Activated CD4-positive, alpha-beta memory T cell treated with anti-CD3 and anti-CD28 coated beads for 36 hours (primary cell): ENCODE measurements at regions not wholly inside any gene's neighbourhood (a gene's known extent, or its start where the extent isn't known, plus 50 kb on each side); places are given as distances from the start of the nearest gene placed in this dataset.

Source experiments
- CTCF ChIA-PET: fragments of 350-600 bp; sonication (Branson Sonifier 250); formaldehyde crosslinking; loops from one replicate; lab custom pipeline; 2021; ENCODE audit warnings: antibody characterized with exemption, inconsistent platforms; lab: Charles Lee
- POLR2A ChIA-PET: fragments of 350-600 bp; sonication (Branson Sonifier 250); formaldehyde crosslinking; loops from one replicate; lab custom pipeline; 2021; ENCODE audit warnings: antibody characterized with exemption; lab: Charles Lee
- DNase-seq: peaks from one replicate; pipeline ENCODE4 v3.0.0-alpha.2; 2020
- H3K27ac Mint-ChIP-seq: one replicate; pipeline ENCODE4 v1.8.0; 2021; ENCODE audit warnings: mixed read lengths
- H3K27me3 Mint-ChIP-seq: one replicate; pipeline ENCODE4 v1.8.0; 2021; ENCODE audit warnings: mixed read lengths
- H3K36me3 Mint-ChIP-seq: one replicate; pipeline ENCODE4 v1.8.0; 2021; ENCODE audit warnings: mixed read lengths
- H3K4me1 Mint-ChIP-seq: one replicate; pipeline ENCODE4 v1.8.0; 2021; ENCODE audit warnings: low read depth, mixed read lengths
- H3K4me3 Mint-ChIP-seq: one replicate; pipeline ENCODE4 v1.8.0; 2021; ENCODE audit warnings: mild to moderate bottlenecking, mixed read lengths
- H3K9me3 Mint-ChIP-seq: one replicate; pipeline ENCODE4 v1.8.0; 2021; ENCODE audit warnings: mixed read lengths
- intact Hi-C: fragments of 100-400 bp; cut with micrococcal nuclease; formaldehyde crosslinking; loops from one replicate; pipeline ENCODE4 v1.15.1; 2023

GRCh38 chr6:15048367-15048766 lies 197.5 kb upstream of the JARID2 start:
- DNase-seq, result no peak
- ChIA-PET POLR2A (no interaction called here), CTCF (no interaction called here)
- H3K9me3 Mint-ChIP-seq, result no peaks in the 10 kb centered on the region
- H3K27me3 Mint-ChIP-seq, result no peaks in the 10 kb centered on the region
- H3K4me3 Mint-ChIP-seq, result no peak overlapping the region
- H3K27ac Mint-ChIP-seq, result peak overlapping the region; percentile 13
- no peaks in the 10 kb centered on the region for H3K36me3 Mint-ChIP-seq
- intact Hi-C loops, result no loop called here
- H3K4me1 Mint-ChIP-seq, result peaks cover 5% of the 10 kb centered on the region

- POLR2A ChIA-PET, result no interaction called here
- CTCF ChIA-PET, result no interaction called here
- no peak for DNase-seq
- H3K4me1 Mint-ChIP-seq, result peaks cover 4% of the 10 kb centered on the region
- H3K36me3 Mint-ChIP-seq, result no peaks in the 10 kb centered on the region
- H3K27me3 Mint-ChIP-seq, result no peaks in the 10 kb centered on the region
- H3K4me3 Mint-ChIP-seq, result no peak overlapping the region
- H3K9me3 Mint-ChIP-seq, result no peaks in the 10 kb centered on the region
- no peak overlapping the region for H3K27ac Mint-ChIP-seq
- intact Hi-C loops, result no loop called here
Observed at GRCh38 chr6:15058200-15059061, 187.4 kb upstream of the JARID2 start.

GRCh38 chr6:15061180-15061641 lies 184.7 kb upstream of the JARID2 start:
- ChIA-PET POLR2A (no interaction called here), CTCF (interaction anchor here (0.6 kb wide), 1 partner anchor 182 kb away, joined by 3 read pairs; no protein-coding TSS in a partner anchor)
- Mint-ChIP-seq H3K36me3 (no peaks in the 10 kb centered on the region), H3K4me1 (peaks cover 5% of the 10 kb centered on the region), H3K4me3 (no peak overlapping the region), H3K27ac (no peak overlapping the region), H3K9me3 (no peaks in the 10 kb centered on the region), H3K27me3 (no peaks in the 10 kb centered on the region)
- intact Hi-C loops, result no loop called here
- no peak for DNase-seq

GRCh38 chr6:15061908-15062515 lies 183.9 kb upstream of the JARID2 start:
- Mint-ChIP-seq H3K27ac (no peak overlapping the region), H3K27me3 (no peaks in the 10 kb centered on the region), H3K4me3 (no peak overlapping the region), H3K9me3 (no peaks in the 10 kb centered on the region), H3K4me1 (peaks cover 9% of the 10 kb centered on the region), H3K36me3 (no peaks in the 10 kb centered on the region)
- intact Hi-C loops, result no loop called here
- ChIA-PET CTCF (no interaction called here), POLR2A (no interaction called here)
- DNase-seq, result no peak

GRCh38 chr6:15062516-15063252 lies 183.2 kb upstream of the JARID2 start:
- Mint-ChIP-seq H3K36me3 (no peaks in the 10 kb centered on the region), H3K27me3 (no peaks in the 10 kb centered on the region), H3K27ac (no peak overlapping the region), H3K9me3 (no peaks in the 10 kb centered on the region), H3K4me1 (peaks cover 8% of the 10 kb centered on the region), H3K4me3 (no peak overlapping the region)
- no peak for DNase-seq
- POLR2A ChIA-PET, result no interaction called here
- intact Hi-C loops, result no loop called here
- CTCF ChIA-PET, result no interaction called here

- Mint-ChIP-seq H3K36me3 (no peaks in the 10 kb centered on the region), H3K4me3 (no peak overlapping the region), H3K27me3 (no peaks in the 10 kb centered on the region), H3K9me3 (no peaks in the 10 kb centered on the region), H3K27ac (no peak overlapping the region), H3K4me1 (peaks cover 8% of the 10 kb centered on the region)
- ChIA-PET POLR2A (no interaction called here), CTCF (no interaction called here)
- intact Hi-C loops, result no loop called here
- no peak for DNase-seq
Observed at GRCh38 chr6:15063253-15063853, 182.5 kb upstream of the JARID2 start.

- ChIA-PET POLR2A (no interaction called here), CTCF (no interaction called here)
- Mint-ChIP-seq H3K9me3 (no peaks in the 10 kb centered on the region), H3K27ac (no peak overlapping the region), H3K36me3 (no peaks in the 10 kb centered on the region), H3K4me3 (no peak overlapping the region), H3K4me1 (peaks cover 8% of the 10 kb centered on the region), H3K27me3 (no peaks in the 10 kb centered on the region)
- DNase-seq, result no peak
- intact Hi-C loops, result no loop called here
Observed at GRCh38 chr6:15065261-15065989, 180.4 kb upstream of the JARID2 start.

GRCh38 chr6:15066089-15066758 lies 179.6 kb upstream of the JARID2 start:
- intact Hi-C loops, result no loop called here
- Mint-ChIP-seq H3K36me3 (no peaks in the 10 kb centered on the region), H3K27ac (no peak overlapping the region), H3K9me3 (no peaks in the 10 kb centered on the region), H3K4me1 (peaks cover 8% of the 10 kb centered on the region), H3K27me3 (no peaks in the 10 kb centered on the region), H3K4me3 (no peak overlapping the region)
- POLR2A ChIA-PET, result no interaction called here
- no peak for DNase-seq
- CTCF ChIA-PET, result no interaction called here

- Mint-ChIP-seq H3K36me3 (no peaks in the 10 kb centered on the region), H3K4me3 (no peak overlapping the region), H3K4me1 (no peaks in the 10 kb centered on the region), H3K9me3 (no peaks in the 10 kb centered on the region), H3K27me3 (peaks cover 2% of the 10 kb centered on the region), H3K27ac (no peak overlapping the region)
- ChIA-PET CTCF (no interaction called here), POLR2A (no interaction called here)
- intact Hi-C loops, result no loop called here
- peak; percentile 46 for DNase-seq
Observed at GRCh38 chr6:15073344-15073789, 172.5 kb upstream of the JARID2 start.

GRCh38 chr6:15073883-15074465 lies 171.9 kb upstream of the JARID2 start:
- Mint-ChIP-seq H3K9me3 (no peaks in the 10 kb centered on the region), H3K4me1 (no peaks in the 10 kb centered on the region), H3K4me3 (no peak overlapping the region), H3K27me3 (peaks cover 2% of the 10 kb centered on the region), H3K36me3 (no peaks in the 10 kb centered on the region), H3K27ac (no peak overlapping the region)
- intact Hi-C loops, result no loop called here
- POLR2A ChIA-PET, result no interaction called here
- no peak for DNase-seq
- CTCF ChIA-PET, result no interaction called here

GRCh38 chr6:15074806-15075205 lies 171.1 kb upstream of the JARID2 start:
- ChIA-PET POLR2A (no interaction called here), CTCF (no interaction called here)
- Mint-ChIP-seq H3K27me3 (peaks cover 2% of the 10 kb centered on the region), H3K4me1 (no peaks in the 10 kb centered on the region), H3K9me3 (no peaks in the 10 kb centered on the region), H3K27ac (no peak overlapping the region), H3K4me3 (no peak overlapping the region), H3K36me3 (no peaks in the 10 kb centered on the region)
- DNase-seq, result no peak
- intact Hi-C loops, result no loop called here
